CD4-positive, CD25-positive, alpha-beta regulatory T cell (primary cell): ENCODE measurements at regions not wholly inside any gene's neighbourhood (a gene's known extent, or its start where the extent isn't known, plus 50 kb on each side); places are given as distances from the start of the nearest gene placed in this dataset.

Experiments used
- ATAC-seq, 2 donors: fragments of 150-1000 bp; cut with Tn5 transposase; one replicate each; pipeline ENCODE4 v1.10.0; 2021; ENCODE audit warnings: low read depth in 2 of 2, moderate number of reproducible peaks in 2 of 2, moderate library complexity in 1 of 2
- DNase-seq, 3 donors: peaks; one replicate each; pipeline versions ENCODE4 v3.0.0 to v3.0.0-alpha.2; 2012 to 2022; ENCODE audit warnings: mixed read lengths in 1 of 3
- H3K27ac ChIP-seq: one replicate; pipeline ENCODE4 v1.7.0; 2013; ENCODE audit warnings: mild to moderate bottlenecking, low read length; ENCODE audit not compliant: insufficient read depth, poor library complexity, severe bottlenecking
- H3K27me3 ChIP-seq: one replicate; pipeline ENCODE4 v1.7.0; 2013; ENCODE audit warnings: low read length; ENCODE audit not compliant: control insufficient read depth, insufficient read depth
- H3K36me3 ChIP-seq: one replicate; pipeline ENCODE4 v1.7.0; 2013; ENCODE audit warnings: mild to moderate bottlenecking, low read length, moderate library complexity; ENCODE audit not compliant: control insufficient read depth, insufficient read depth
- H3K4me1 ChIP-seq: 2 replicates; pipeline ENCODE4 v1.7.0; 2013; ENCODE audit warnings: mild to moderate bottlenecking, low read length; ENCODE audit not compliant: insufficient read depth, control insufficient read depth, poor library complexity, severe bottlenecking
- H3K4me3 ChIP-seq: one replicate; pipeline ENCODE4 v1.7.0; 2013; ENCODE audit warnings: low read depth, mild to moderate bottlenecking, low read length, moderate library complexity
- H3K9me3 ChIP-seq, 2 experiments: 1 replicate in 1 of 2; 2 replicates in 1 of 2; pipeline ENCODE4 v1.7.0; 2013; ENCODE audit warnings: low read length in 2 of 2, mild to moderate bottlenecking in 1 of 2, moderate library complexity in 1 of 2; ENCODE audit not compliant: control insufficient read depth in 2 of 2
- H3K27ac Mint-ChIP-seq, 3 donors: one replicate each; pipeline ENCODE4 v1.8.0; 2020 to 2022; ENCODE audit warnings: mild to moderate bottlenecking in 3 of 3, mixed read lengths in 3 of 3, moderate library complexity in 2 of 3
- H3K27me3 Mint-ChIP-seq: one replicate; pipeline ENCODE4 v1.8.0; 2022; ENCODE audit warnings: mild to moderate bottlenecking, mixed read lengths
- H3K36me3 Mint-ChIP-seq: one replicate; pipeline ENCODE4 v1.8.0; 2020; ENCODE audit warnings: mixed read lengths
- H3K4me1 Mint-ChIP-seq, 4 donors: one replicate each; pipeline ENCODE4 v1.8.0; 2020 to 2022; ENCODE audit warnings: mixed read lengths in 4 of 4, mild to moderate bottlenecking in 1 of 4
- H3K4me3 Mint-ChIP-seq, 4 donors: one replicate each; pipeline ENCODE4 v1.8.0; 2020 to 2022; ENCODE audit warnings: mild to moderate bottlenecking in 4 of 4, mixed read lengths in 4 of 4, moderate library complexity in 3 of 4
- H3K9me3 Mint-ChIP-seq, 7 donors: one replicate each; pipeline ENCODE4 v1.8.0; 2020 to 2022; ENCODE audit warnings: mixed read lengths in 7 of 7, mild to moderate bottlenecking in 3 of 7, moderate library complexity in 2 of 7

GRCh38 chr5:2383698-2384065, 367.8 kb downstream of the IRX2 start:
- Mint-ChIP-seq H3K4me1 (no peaks in the 10 kb centered on the region), H3K9me3 (peaks cover 0 to 3% (median 0%) of the 10 kb centered on the region in 7 donors), H3K27me3 (peaks cover 5% of the 10 kb centered on the region), H3K36me3 (no peaks in the 10 kb centered on the region), H3K27ac (no peak overlapping the region), H3K4me3 (no peak overlapping the region)
- Histone ChIP-seq H3K9me3 (no peaks in the 10 kb centered on the region), H3K4me3 (no peak overlapping the region), H3K27ac (no peak overlapping the region), H3K4me1 (no peaks in the 10 kb centered on the region), H3K36me3 (no peaks in the 10 kb centered on the region), H3K27me3 (no peaks in the 10 kb centered on the region)
- DNase-seq (no peak), ATAC-seq (no peak)

- H3K36me3 Mint-ChIP-seq = no peaks in the 10 kb centered on the region
- no peaks in the 10 kb centered on the region for H3K4me1 ChIP-seq
- H3K4me1 Mint-ChIP-seq = no peaks in the 10 kb centered on the region
- no peaks in the 10 kb centered on the region for H3K27me3 ChIP-seq
- H3K27ac ChIP-seq = no peak overlapping the region
- no peaks in the 10 kb centered on the region for H3K36me3 ChIP-seq
- no peak overlapping the region for H3K4me3 ChIP-seq
- ATAC-seq = no peak
- peaks cover 5% of the 10 kb centered on the region for H3K27me3 Mint-ChIP-seq
- H3K27ac Mint-ChIP-seq = no peak overlapping the region
- H3K4me3 Mint-ChIP-seq = no peak overlapping the region
- no peak for DNase-seq
- no peaks in the 10 kb centered on the region for H3K9me3 ChIP-seq
- peaks cover 0 to 3% (median 0%) of the 10 kb centered on the region in 7 donors for H3K9me3 Mint-ChIP-seq
Measured at GRCh38 chr5:2382776-2383697, 368.4 kb downstream of the IRX2 start.

GRCh38 chr5:2381861-2382260, 369.6 kb downstream of the IRX2 start:
- Mint-ChIP-seq H3K27me3 (peaks cover 5% of the 10 kb centered on the region), H3K4me3 (no peak overlapping the region), H3K36me3 (no peaks in the 10 kb centered on the region), H3K9me3 (peaks cover 0 to 3% (median 0%) of the 10 kb centered on the region in 7 donors), H3K27ac (no peak overlapping the region), H3K4me1 (no peaks in the 10 kb centered on the region)
- Histone ChIP-seq H3K27ac (no peak overlapping the region), H3K4me1 (no peaks in the 10 kb centered on the region), H3K9me3 (no peaks in the 10 kb centered on the region), H3K36me3 (no peaks in the 10 kb centered on the region), H3K4me3 (no peak overlapping the region), H3K27me3 (no peaks in the 10 kb centered on the region)
- DNase-seq (no peak), ATAC-seq (no peak)

- DNase-seq (no peak), ATAC-seq (no peak)
- Histone ChIP-seq H3K27ac (no peak overlapping the region), H3K9me3 (no peaks in the 10 kb centered on the region), H3K4me3 (no peak overlapping the region), H3K4me1 (no peaks in the 10 kb centered on the region), H3K27me3 (no peaks in the 10 kb centered on the region), H3K36me3 (no peaks in the 10 kb centered on the region)
- H3K27me3 Mint-ChIP-seq = peaks cover 5% of the 10 kb centered on the region
- H3K27ac Mint-ChIP-seq = no peak overlapping the region
- no peak overlapping the region for H3K4me3 Mint-ChIP-seq
- H3K9me3 Mint-ChIP-seq = peaks cover 0 to 3% (median 0%) of the 10 kb centered on the region in 7 donors
- no peaks in the 10 kb centered on the region for H3K4me1 Mint-ChIP-seq
- no peaks in the 10 kb centered on the region for H3K36me3 Mint-ChIP-seq
Measured at GRCh38 chr5:2381070-2381469, 370.4 kb downstream of the IRX2 start.

GRCh38 chr5:2378976-2379375, 372.5 kb downstream of the IRX2 start:
- Histone ChIP-seq H3K4me1 (no peaks in the 10 kb centered on the region), H3K9me3 (no peaks in the 10 kb centered on the region), H3K27ac (no peak overlapping the region), H3K27me3 (no peaks in the 10 kb centered on the region), H3K36me3 (no peaks in the 10 kb centered on the region), H3K4me3 (no peak overlapping the region)
- ATAC-seq (no peak), DNase-seq (no peak)
- H3K4me1 Mint-ChIP-seq = no peaks in the 10 kb centered on the region
- H3K4me3 Mint-ChIP-seq = no peak overlapping the region
- peaks cover 0 to 6% (median 0%) of the 10 kb centered on the region in 7 donors for H3K9me3 Mint-ChIP-seq
- H3K36me3 Mint-ChIP-seq = no peaks in the 10 kb centered on the region
- no peak overlapping the region for H3K27ac Mint-ChIP-seq
- H3K27me3 Mint-ChIP-seq = no peaks in the 10 kb centered on the region

- peaks cover 0 to 6% (median 2%) of the 10 kb centered on the region in 7 donors for H3K9me3 Mint-ChIP-seq
- no peak for ATAC-seq
- no peak for DNase-seq
- H3K4me1 ChIP-seq = no peaks in the 10 kb centered on the region
- no peaks in the 10 kb centered on the region for H3K27me3 ChIP-seq
- no peak overlapping the region for H3K4me3 ChIP-seq
- H3K27ac Mint-ChIP-seq = no peak overlapping the region
- H3K36me3 ChIP-seq = no peaks in the 10 kb centered on the region
- H3K4me1 Mint-ChIP-seq = no peaks in the 10 kb centered on the region
- H3K9me3 ChIP-seq = no peaks in the 10 kb centered on the region
- H3K27me3 Mint-ChIP-seq = no peaks in the 10 kb centered on the region
- H3K36me3 Mint-ChIP-seq = no peaks in the 10 kb centered on the region
- H3K27ac ChIP-seq = no peak overlapping the region
- no peak overlapping the region for H3K4me3 Mint-ChIP-seq
Measured at GRCh38 chr5:2378108-2378507, 373.4 kb downstream of the IRX2 start.

GRCh38 chr5:2376486-2376885, 375.0 kb downstream of the IRX2 start:
- Mint-ChIP-seq H3K9me3 (peaks cover 0 to 8% (median 3%) of the 10 kb centered on the region in 7 donors), H3K36me3 (peaks cover 3% of the 10 kb centered on the region), H3K27ac (no peak overlapping the region), H3K4me1 (no peaks in the 10 kb centered on the region), H3K27me3 (no peaks in the 10 kb centered on the region), H3K4me3 (no peak overlapping the region)
- no peak for ATAC-seq
- Histone ChIP-seq H3K4me3 (no peak overlapping the region), H3K27me3 (no peaks in the 10 kb centered on the region), H3K4me1 (no peaks in the 10 kb centered on the region), H3K9me3 (no peaks in the 10 kb centered on the region), H3K36me3 (no peaks in the 10 kb centered on the region), H3K27ac (no peak overlapping the region)
- DNase-seq = no peak

- H3K27ac Mint-ChIP-seq = no peak overlapping the region
- Histone ChIP-seq H3K4me1 (no peaks in the 10 kb centered on the region), H3K27ac (no peak overlapping the region), H3K27me3 (no peaks in the 10 kb centered on the region), H3K4me3 (no peak overlapping the region), H3K36me3 (no peaks in the 10 kb centered on the region), H3K9me3 (no peaks in the 10 kb centered on the region)
- no peaks in the 10 kb centered on the region for H3K4me1 Mint-ChIP-seq
- ATAC-seq (no peak), DNase-seq (no peak)
- H3K27me3 Mint-ChIP-seq = no peaks in the 10 kb centered on the region
- H3K4me3 Mint-ChIP-seq = no peak overlapping the region
- H3K36me3 Mint-ChIP-seq = peaks cover 3% of the 10 kb centered on the region
- peaks cover 0 to 8% (median 3%) of the 10 kb centered on the region in 7 donors for H3K9me3 Mint-ChIP-seq
Measured at GRCh38 chr5:2375757-2376250, 375.7 kb downstream of the IRX2 start.
